SKM-1 (cell line): ENCODE measurements at regions not wholly inside any gene's neighbourhood (a gene's known extent, or its start where the extent isn't known, plus 50 kb on each side); places are given as distances from the start of the nearest gene placed in this dataset.

ENCODE experiments used
- DNase-seq: peaks from one replicate; lab custom pipeline; 2025; ENCODE audit not compliant: unreplicated experiment; lab: John Stamatoyannopoulos, UW

- DNase-seq = no peak
Observed at GRCh38 chr12:90333939-90334338, 621.0 kb downstream of the CCER1 start.

- no peak for DNase-seq
Observed at GRCh38 chr12:90333424-90333823, 621.6 kb downstream of the CCER1 start.

GRCh38 chr12:90331821-90332220 lies 623.2 kb downstream of the CCER1 start:
- no peak for DNase-seq

GRCh38 chr12:90331262-90331661 lies 622.6 kb upstream of the ATP2B1 start:
- no peak for DNase-seq

- DNase-seq = no peak
Observed at GRCh38 chr12:90327793-90328743, 619.4 kb upstream of the ATP2B1 start.

- no peak for DNase-seq
Observed at GRCh38 chr12:90323217-90323616, 614.6 kb upstream of the ATP2B1 start.

GRCh38 chr12:90322006-90322405 lies 613.4 kb upstream of the ATP2B1 start:
- no peak for DNase-seq

- no peak for DNase-seq
Observed at GRCh38 chr12:90321369-90321768, 612.7 kb upstream of the ATP2B1 start.

- no peak for DNase-seq
Observed at GRCh38 chr12:90311561-90311960, 602.9 kb upstream of the ATP2B1 start.

- DNase-seq = no peak
Observed at GRCh38 chr12:90305379-90305778, 596.7 kb upstream of the ATP2B1 start.

GRCh38 chr12:90304231-90304630 lies 595.6 kb upstream of the ATP2B1 start:
- no peak for DNase-seq

- no peak for DNase-seq
Observed at GRCh38 chr12:90303771-90304170, 595.1 kb upstream of the ATP2B1 start.

GRCh38 chr12:90301561-90302133 lies 593.0 kb upstream of the ATP2B1 start:
- no peak for DNase-seq

- DNase-seq = no peak
Observed at GRCh38 chr12:90301095-90301494, 592.5 kb upstream of the ATP2B1 start.

GRCh38 chr12:90299666-90300065 lies 591.0 kb upstream of the ATP2B1 start:
- DNase-seq = no peak

GRCh38 chr12:90299121-90299520 lies 590.5 kb upstream of the ATP2B1 start:
- no peak for DNase-seq

- no peak for DNase-seq
Observed at GRCh38 chr12:90298289-90298948, 589.8 kb upstream of the ATP2B1 start.

- DNase-seq = no peak
Observed at GRCh38 chr12:90295858-90296257, 587.2 kb upstream of the ATP2B1 start.

GRCh38 chr12:90292183-90292582 lies 583.5 kb upstream of the ATP2B1 start:
- DNase-seq = no peak

GRCh38 chr12:90290980-90291975 lies 582.6 kb upstream of the ATP2B1 start:
- no peak for DNase-seq

- DNase-seq = no peak
Observed at GRCh38 chr12:90287585-90287984, 578.9 kb upstream of the ATP2B1 start.
